GM19023 (cell line): ENCODE measurements at regions not wholly inside any gene's neighbourhood (a gene's known extent, or its start where the extent isn't known, plus 50 kb on each side); places are given as distances from the start of the nearest gene placed in this dataset.
"Not testable (repeated sequence)": the region's sequence is repeated elsewhere in the genome, so short reads cannot be mapped to it uniquely, and the experiment has no call there.

Source experiments
- ATAC-seq: cut with Tn5 transposase; IDR thresholded peaks from one replicate; pipeline ENCODE4 v1.9.1; 2021; ENCODE audit warnings: mild to moderate bottlenecking, moderate library complexity; ENCODE audit not compliant: unreplicated experiment

DNA sequence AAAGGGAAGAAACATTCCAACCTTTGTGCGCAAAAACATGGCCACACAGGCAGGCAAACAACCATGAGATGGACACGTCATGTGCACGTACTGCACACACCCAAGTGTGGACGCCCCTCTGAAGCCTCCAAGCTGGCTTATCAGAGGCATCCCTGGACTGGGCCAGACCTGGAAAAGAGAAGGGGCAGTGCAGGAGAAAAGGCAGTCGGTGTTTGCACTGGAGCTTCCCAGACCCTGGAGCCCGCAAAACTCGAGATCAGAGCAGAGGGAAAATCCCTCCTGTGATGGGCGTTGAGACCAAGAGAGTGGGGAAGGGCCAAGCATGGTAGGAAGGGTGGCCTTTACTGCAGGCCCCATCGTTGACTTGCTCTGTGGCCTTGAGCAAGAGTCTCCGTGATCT is 269.5 kb downstream of the CYRIA start:
- no peak for ATAC-seq

DNA sequence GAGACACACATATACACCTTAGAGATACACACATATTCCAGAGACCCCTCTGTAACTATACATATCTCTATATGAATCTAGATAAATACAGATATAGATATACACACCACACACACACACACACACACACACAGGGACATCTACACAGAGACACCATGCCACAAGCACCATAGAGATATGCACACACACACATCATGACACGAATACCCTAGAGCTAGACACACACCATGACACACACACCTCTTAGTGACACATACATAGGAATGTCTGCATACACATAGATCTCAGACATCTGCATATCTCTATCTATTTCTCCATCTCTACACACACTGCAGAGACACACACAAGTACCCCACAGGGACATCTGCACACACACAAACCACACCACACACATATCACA is 270.0 kb downstream of the CYRIA start:
- ATAC-seq = no peak

DNA sequence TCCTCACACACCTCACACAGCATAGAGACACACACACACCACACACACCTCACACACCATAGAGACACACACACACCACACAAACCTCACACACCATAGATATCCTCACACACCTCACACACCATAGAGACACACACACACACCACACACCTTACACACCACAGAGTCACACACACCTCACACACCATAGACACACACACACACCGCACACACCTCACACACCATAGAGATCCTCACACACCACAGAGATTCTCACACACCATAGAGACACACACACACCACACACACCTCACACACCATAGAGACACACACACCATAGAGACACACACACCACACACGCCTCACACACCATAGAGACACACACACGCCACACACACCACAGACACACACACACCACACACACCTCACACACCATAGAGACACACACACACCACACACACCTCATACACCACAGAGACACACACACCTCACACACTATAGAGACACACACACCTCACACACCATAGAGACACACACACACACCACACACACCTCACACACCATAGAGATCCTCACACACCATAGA is 270.6 kb downstream of the CYRIA start:
- no peak for ATAC-seq

DNA sequence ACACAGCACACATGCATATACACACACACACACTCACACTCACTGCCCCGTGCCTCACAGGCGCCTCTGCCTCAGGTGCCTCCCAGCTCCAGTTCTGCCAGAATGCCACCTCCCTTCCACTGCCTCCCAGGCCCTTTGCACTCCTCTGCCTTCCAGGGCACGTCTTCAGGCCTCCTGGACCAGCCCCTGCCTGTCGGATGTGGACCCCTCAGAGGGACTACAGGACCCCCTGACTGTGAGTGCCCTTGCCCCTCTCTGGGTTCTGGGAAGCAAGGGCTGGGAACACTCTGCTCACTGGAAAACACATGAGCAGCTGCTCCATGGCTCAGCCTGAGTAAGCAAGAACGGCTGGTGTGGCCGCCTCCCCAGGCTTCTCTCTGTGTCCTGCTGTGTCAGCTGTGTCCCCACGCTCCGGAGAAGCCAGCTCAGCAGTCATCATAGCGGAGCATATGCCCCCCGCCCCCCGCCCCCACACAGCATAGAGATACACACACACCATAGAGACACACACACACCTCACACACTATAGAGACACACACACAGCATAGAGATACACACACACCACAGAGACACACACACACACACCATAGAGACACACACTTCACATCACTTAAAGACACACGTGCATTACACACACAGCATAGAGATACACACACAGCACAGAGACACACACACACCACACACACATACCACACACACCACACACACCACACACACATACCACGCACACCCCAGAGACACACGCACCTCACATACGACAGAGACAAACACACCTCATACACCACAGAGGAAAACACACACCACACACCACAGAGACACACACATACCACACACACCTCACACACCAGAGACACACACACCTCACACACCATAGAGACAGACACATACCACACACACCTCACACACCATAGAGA is 271.3 kb downstream of the CYRIA start:
- ATAC-seq = no peak

DNA sequence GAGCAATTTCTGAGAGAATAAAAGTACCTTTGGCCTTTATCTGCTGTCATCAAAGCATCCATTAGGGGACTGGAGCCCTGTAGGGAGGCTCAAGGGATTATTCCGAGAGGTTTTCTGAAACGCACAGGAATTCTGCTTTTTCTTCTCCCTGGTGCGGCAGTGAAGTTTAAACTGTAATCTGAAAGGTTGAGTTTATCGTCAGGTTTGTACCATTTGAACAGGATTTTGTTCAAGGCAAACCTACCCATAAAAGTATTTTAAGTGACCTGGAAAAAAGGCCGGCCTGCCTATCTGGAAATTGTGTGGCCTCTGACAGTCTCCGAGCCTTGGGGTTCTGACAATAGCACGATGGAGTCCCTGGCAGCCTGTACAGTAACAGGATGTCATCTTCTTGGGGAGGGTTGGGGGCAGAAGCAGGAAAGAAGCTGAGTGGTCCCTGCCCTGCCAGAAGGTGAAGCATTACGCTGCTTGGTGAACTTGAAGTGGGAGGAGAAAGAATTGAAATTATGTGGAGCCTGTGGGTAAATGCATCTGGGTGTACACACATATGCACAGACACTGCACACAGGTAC is 272.0 kb downstream of the CYRIA start:
- no peak for ATAC-seq

DNA sequence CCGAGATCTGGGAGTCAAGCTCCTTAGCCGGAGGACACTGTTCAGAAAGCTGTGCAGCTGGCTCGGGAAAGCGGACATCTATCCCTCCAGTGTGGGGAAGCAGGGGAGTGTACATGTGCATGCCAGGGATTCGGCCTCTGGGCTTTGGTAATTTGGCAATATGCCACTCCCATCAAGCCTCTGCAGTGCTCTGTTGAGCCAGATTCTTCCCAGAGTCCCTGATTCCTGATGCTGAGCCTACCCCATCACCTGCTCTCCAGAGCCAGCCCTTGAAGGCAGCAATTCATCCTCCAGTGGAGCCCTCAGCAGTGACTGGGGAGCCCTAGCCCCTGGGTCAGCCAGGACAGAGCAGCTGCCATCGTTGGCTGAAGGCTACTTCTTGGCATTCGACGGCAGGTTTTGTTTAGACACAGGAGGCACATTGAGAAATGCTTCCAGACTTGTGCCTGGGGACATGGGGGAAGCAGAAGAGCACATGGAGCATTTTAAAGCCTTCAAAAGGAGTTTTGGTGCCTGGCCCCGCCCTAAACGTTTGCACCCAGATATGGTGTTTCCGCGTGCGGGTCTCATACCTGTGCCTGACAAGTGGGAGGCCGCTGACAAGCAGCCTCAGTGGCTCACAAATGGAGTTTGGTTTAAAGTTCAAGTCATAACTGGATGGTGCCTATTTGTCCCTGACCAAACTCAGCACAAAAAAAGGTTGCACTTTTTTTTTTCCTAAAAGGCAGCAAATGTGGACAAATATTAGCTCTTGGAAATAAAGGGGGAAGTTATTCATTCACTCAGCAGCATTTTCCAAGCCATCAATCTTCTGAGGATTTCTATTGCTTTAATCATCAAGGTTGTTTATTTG is 272.8 kb downstream of the CYRIA start:
- ATAC-seq = no peak

DNA sequence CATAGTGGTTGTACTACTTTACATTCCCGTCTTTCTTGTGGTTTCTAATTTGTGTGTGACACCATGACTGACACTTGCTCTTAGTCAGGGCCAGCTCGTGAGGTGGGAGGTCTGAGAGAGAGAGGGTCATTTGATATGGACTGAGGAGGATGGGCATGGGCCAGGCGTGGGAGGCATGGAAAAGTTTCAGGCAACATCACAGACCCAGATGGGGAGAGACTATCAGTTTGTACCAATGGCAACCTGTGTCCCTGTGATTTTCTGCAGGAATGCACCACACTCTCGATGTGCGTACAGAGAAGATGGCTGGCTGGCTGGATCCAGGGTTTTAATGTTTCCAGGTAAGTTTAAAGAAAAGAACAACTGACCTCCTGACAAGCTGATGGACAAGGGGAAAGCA is 273.6 kb downstream of the CYRIA start:
- no peak for ATAC-seq

DNA sequence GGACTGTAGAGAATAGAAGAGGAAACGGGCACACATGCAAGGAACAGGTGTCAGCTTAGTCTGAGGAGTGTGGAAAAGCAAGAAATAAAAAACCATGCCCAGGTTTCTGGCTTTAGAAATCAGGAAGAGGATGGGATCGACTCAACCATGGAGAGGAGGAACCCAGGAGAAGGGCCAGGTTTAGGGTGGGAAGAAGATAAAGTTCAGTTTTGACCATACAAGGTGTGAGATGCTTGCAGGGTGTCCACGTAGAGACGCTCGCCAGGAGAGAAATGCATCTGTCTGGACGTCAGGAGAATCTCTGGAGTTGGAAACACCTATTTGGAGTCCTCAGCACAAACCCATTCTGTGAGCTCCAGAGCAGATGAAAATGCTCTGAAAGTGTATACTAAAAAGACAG is 275.1 kb downstream of the CYRIA start:
- ATAC-seq = no peak

DNA sequence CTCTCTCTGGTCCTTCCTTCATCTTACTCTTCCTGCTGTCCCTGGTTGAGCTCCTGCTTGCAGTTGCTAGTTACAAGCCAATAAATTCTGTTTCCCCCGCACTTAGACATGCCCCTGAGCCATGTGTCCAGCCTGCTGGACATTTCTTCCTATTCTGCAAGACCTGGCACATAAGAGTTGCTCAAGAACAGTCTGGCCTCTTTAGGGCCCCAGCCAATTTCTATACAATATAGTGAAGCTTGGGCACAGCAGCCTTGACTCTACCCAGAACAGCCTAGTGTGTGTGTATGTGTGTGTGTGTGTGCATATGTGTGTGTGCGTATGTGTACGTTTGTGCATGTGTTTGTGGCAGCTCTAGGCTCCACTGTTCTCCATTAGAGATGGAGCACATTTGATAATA is 276.0 kb downstream of the CYRIA start:
- ATAC-seq = no peak

DNA sequence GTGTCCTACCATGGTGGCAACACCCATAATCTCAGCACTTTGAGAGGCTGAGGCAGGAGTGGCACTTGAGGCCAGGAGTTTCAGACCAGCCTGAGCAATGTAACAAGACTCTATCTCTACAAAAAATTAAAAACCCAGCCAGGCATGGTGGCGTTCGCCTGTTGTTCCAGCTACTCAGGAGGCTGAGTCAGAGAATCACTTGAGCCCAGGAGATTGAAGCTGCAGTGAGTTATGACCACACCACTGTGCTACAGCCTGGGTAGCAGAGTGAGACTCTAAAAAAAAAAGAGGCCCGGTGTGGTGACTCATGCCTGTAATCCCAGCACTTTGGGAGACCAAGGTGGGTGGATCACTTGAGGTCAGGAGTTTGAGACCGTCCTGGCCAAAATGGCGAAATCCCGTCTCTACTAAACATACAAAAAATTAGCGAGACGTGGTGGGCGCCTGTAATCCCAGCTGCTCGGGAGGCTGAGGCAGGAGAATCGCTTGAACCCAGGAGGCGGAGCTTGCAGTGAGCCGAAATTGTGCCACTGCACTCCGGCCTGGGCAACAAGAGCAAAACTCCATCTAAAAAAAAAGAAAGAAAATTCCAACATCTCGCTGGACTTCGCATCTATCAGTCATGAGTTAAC is 277.3 kb downstream of the CYRIA start:
- not testable (repeated sequence) for ATAC-seq

DNA sequence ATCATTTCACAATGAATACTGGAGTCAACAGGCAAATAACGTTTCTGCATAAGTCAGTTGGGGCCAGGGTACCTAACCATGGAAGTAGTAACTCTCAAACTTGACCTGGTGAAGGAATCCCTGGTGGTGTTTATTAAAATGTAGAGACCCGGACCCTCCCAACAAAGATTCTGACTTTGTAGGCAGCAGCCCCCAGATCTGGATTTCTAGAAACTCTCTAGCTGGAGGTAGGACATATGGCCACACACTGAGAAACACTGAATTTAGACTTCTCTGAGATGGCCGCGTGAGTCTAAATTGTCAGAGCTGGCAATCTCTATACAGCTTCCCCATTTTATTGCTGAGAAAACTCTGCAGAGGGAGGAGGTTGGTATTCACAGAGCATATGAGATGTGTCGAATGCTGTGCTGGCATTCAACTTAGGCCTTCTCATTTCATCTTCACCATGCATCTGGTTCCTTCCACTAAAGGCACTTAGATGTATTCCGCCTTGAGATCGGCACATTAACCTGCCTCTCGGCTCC is 278.1 kb downstream of the CYRIA start:
- ATAC-seq = no peak

DNA sequence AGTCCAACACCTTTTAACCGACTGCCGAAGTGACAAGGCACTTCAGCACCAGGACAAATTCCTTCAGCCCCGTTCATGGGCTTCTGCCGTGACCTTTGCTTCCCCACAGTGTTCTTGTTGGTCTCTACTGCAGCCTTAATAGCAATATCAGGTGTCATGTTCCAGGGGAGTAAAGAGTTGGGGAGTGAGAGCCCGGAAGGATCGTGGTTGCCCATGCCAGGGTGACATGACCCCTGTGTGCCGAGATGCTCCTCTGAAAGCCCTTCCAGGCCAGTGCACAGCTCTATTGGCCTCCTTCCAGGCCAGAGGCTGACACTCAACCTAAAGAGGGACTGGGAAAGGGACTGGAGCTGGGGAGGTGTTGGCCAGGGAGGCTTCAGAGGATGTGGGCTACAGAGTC is 279.2 kb downstream of the CYRIA start:
- ATAC-seq = no peak

DNA sequence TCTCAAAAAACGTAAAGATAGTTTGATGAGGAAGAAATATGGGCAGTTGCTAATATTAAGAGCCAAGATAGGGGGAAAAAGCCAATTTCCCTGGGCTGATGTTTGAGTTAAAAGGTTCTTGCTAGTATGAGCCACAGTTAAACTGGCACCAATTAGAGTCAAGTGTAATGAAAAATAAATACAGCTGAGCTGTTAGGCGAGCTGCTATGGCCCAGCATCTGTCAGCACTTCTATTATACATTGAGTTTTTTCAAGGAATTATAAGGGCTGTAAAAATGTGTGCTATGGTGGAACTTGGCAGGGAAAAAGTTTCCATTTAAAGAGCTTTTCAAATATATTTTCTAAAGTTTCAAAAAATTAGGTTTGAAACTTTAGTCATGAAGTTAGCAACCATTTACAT is 279.6 kb downstream of the CYRIA start:
- ATAC-seq = no peak

DNA sequence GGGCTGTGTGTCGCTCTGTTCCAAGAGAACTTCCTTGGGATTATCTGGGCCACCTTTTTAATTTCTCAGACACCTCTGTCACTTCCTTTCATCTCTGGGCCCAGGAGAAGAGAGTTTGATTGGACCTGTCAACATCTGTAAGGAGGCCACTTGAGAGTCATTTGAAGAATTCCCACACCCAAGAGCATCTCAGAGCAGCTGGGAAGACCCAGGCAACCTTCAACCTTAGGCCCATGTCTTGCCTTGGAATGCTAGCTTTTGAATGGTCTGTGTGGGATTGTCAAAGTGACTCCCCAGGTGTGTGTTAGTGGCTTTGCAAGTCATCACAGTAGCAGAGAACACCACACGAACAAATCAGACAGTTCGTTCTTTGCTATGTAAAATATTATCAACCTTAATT is 280.3 kb downstream of the CYRIA start:
- no peak for ATAC-seq

DNA sequence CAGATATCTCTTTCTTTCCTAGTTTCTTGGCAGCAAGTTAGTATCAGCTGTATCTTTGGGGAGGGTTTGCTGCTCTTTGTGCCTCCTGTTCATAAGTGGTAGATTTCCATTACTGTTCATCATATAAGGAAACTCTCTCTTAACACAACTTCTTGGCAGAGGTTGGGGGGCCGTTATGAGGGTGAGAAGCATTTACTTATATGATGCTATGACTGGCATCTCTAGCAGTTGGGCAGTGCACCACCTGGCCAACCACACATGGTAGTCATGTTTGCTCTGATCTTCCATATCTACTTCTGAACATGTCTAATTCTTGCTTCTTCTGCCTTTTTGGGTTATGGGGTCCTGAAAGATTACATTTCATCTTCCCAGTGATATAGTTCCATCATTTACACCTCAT is 282.2 kb downstream of the CYRIA start:
- no peak for ATAC-seq

DNA sequence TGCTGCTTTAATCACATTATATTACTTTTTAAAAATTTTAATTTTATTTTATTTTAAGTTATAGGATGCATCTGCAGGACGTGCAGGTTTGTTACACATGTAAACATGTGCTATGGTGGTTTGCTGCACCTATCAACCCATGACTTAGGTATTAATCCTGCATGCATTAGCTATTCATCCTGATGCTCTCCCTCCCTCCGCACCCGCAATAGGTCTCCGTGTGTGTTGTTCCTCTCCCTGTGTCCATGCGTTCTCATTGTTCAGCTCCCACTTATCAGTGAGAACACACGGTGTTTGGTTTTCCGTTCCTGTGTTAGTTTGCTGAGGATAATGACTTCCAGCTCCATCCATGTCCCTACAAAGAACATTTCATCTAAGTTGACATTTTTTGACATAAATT is 283.2 kb downstream of the CYRIA start:
- ATAC-seq = no peak

DNA sequence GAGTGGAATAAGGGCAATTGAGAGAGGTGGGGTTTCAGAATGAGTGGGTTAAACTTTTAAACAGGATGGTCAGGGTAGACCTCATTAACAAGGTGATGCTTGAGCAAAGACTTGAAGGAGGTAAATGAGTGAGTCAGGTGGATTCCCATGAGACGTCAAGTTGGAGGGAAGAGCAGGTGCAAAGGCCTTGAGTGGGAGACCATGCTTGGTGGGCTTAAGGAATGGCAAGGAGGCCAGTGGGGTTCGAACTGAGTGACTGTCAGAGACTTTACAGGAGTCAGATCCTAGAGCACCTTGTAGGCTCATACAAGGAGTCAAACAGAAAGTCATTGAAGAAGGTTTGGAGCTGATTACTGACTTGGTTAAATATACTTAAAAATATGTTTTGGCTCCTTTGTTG is 284.1 kb downstream of the CYRIA start:
- ATAC-seq = no peak

DNA sequence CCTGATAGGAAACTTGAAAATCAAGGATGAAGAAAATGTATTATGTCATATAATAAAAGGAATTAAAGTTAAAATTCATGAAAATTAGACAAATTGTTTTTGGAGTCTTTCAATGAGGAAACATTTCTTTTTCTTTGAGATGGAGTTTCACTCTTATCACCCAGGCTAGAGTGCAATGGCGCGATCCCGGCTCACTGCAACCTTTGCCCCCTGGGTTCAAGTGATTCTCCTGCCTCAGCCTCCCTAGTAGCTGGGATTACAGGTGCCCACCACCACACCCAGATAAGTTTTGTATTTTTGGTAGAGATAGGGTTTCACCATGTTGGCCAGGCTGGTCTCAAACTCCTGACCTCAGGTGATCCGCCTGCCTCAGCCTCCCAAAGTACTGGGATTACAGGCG is 285.7 kb downstream of the CYRIA start:
- not testable (repeated sequence) for ATAC-seq

DNA sequence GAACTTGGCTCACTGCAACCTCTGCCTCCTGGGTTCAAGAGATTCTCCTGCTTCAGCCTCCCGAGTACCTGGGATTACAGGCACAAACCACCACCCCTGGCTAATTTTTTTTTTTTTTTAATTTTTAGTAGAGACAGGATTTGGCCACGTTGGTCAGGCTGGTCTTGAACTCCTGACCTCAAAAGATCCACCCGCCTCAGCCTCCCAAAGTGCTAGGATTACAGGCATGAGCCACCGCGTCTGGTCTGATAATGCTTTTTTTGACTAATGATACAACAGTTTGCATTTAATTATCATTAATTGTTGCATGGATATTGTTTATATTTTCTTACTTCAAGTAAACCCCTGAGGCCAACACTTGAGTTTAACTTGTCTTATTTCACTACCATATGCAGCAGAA is 286.6 kb downstream of the CYRIA start:
- ATAC-seq = not testable (repeated sequence)

DNA sequence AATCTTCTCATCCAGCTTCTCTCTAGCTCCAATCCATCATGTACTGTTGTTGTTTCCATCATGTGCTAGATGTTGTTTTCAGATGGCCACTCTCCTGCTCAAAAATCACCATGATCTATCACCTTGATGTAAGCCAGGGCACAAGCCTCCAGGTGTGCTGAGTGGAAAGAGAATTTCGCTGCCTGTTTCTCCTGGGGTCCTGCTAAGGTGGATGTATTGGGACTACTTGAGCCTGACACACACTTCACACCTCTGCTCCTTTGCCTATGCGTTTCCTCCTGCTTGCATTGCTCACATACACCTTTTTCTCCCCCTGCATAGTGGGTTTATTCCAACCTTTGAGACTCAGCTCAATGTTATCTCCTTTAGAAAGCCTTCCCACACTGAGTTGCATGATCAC is 287.6 kb downstream of the CYRIA start:
- no peak for ATAC-seq

DNA sequence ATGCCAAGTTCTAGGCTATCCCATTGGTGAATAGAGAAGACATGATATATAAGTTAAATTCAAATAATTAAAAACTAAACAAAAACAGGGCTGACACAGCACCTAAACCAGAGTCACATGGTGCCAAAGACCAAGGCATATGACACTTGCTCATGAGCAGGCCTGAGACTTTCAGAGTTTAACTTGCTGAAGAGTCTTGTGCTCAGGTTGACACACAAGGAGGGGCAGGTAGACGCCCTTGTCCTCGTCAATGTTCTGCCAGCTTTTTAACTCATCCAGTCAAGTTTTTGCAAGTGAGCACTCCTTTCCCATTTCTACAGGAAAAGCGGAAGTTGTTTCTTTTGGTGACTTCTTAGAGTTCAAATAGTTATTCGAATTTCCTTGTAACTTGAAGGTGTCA is 289.7 kb downstream of the CYRIA start:
- no peak for ATAC-seq
